Choroid plexus epithelial cell (primary cell): ENCODE measurements at regions not wholly inside any gene's neighbourhood (a gene's known extent, or its start where the extent isn't known, plus 50 kb on each side); places are given as distances from the start of the nearest gene placed in this dataset.

ENCODE experiments used
- DNase-seq: peaks from one replicate; pipeline ENCODE4 v3.0.0-alpha.2; 2010; ENCODE audit warnings: low read depth
- H3K4me3 ChIP-seq: 2 replicates; pipeline ENCODE4 v1.5.1; 2011; ENCODE audit warnings: low read depth, mild to moderate bottlenecking, control low read depth, low read length, moderate library complexity
- TF ChIP-seq, protein P1 (sequence below): conservative IDR thresholded peaks from 2 replicates; pipeline ENCODE4 v1.5.1; 2011; ENCODE audit warnings: low read depth, mild to moderate bottlenecking, control low read depth, inconsistent platforms, low read length, moderate library complexity

DNA sequence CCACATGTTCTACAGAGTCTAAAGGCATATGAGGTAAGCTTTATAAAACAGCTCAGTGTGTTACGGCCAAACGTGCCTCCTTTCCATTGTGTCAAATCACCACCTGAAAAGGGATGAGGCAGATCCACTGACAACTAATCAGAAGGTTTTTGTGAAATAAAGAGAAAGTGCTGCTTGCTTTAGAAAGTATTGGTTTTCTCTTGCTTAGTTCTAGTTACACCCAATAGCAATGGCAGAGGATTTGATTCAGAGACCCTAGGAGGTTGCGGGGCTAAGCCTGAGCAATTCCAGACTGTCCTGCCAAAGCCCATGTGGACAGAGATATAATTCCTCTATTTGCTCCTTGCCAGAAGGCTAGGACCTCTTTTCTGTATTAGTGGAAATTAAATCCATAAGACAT is 125.5 kb downstream of the SPRY1 start:
- TF ChIP-seq, protein P1, sequence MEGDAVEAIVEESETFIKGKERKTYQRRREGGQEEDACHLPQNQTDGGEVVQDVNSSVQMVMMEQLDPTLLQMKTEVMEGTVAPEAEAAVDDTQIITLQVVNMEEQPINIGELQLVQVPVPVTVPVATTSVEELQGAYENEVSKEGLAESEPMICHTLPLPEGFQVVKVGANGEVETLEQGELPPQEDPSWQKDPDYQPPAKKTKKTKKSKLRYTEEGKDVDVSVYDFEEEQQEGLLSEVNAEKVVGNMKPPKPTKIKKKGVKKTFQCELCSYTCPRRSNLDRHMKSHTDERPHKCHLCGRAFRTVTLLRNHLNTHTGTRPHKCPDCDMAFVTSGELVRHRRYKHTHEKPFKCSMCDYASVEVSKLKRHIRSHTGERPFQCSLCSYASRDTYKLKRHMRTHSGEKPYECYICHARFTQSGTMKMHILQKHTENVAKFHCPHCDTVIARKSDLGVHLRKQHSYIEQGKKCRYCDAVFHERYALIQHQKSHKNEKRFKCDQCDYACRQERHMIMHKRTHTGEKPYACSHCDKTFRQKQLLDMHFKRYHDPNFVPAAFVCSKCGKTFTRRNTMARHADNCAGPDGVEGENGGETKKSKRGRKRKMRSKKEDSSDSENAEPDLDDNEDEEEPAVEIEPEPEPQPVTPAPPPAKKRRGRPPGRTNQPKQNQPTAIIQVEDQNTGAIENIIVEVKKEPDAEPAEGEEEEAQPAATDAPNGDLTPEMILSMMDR: no peak
- no peak for DNase-seq
- no peak overlapping the region for H3K4me3 ChIP-seq

GRCh38 chr4:123522646-123523045 is 126.1 kb downstream of the SPRY1 start:
- no peak overlapping the region for H3K4me3 ChIP-seq
- no peak for DNase-seq
- TF ChIP-seq, protein P1: no peak

DNA sequence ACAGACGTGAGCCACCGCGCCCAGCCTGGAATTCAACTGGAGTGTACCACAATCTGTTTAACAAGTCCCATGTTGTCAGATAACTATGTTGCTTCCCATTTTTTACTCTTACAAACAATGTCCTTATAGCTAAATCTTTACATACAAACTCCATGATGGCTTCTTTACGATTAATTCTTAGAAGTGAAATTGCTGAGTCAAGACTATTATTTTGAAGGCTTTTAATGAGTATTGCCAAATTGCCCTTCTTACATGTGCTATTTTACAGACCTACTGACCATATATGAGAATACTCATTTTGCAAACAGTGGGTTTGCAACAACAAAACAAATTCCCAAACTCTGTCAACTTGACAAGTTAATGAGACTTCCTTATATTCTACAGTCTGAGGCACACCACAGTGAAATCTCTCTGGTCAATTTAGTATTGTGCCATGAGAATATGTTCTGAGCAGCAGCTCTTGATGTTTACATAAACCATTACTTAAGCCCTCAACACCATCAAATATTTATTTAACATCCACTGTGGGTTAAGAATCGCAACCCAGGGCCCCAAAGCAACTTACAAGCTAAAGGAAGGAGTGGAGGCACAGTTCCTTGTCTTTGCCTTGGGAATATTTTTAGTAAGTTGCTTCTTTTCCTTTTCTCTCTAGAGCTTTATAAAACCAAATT is 128.5 kb downstream of the SPRY1 start:
- TF ChIP-seq, protein P1: no peak
- peak; percentile 47 for DNase-seq
- H3K4me3 ChIP-seq: no peak overlapping the region

GRCh38 chr4:123526511-123526910 is 129.9 kb downstream of the SPRY1 start:
- TF ChIP-seq, protein P1: no peak
- DNase-seq: no peak
- H3K4me3 ChIP-seq: no peak overlapping the region

DNA sequence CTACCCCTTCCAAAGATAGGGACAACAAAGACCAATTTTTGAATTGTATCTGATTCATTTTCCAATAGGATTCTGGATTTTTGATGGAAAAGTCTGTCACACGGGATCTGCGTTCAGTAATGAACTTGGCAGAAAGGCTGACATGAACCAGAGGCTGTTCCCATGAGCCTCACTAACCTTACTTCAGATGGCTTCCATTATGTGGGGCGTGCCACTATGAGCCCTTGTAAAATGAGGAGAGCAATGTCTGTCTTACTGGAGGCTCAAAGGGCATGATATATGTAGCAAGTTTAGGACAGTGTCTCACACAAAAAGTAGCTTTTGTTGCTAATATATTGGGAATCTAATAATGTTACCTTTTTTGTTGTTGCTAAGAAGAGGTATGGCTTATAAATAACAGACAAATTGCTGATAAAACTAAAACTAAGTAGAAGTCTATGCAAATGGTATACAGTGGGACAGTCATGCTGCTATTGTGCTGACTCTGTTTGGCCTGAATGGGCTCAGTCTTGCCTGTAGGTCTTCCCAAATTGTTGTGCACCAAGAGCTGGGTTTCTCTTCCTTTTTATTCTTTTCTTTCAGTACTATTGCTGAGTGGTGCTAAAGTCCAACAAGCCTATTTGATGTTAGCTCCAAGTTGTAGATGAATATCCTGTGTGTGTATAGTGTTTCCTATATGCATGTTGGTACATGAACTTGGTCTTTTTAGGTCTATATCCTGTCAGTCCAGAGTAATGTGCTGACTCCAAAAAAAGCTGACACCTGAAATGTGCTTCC is 132.1 kb downstream of the SPRY1 start:
- no peak overlapping the region for H3K4me3 ChIP-seq
- DNase-seq: no peak
- TF ChIP-seq, protein P1: no peak

- DNase-seq: no peak
- no peak overlapping the region for H3K4me3 ChIP-seq
- TF ChIP-seq, protein P1: no peak
Measured at GRCh38 chr4:123529278-123529568, 132.6 kb downstream of the SPRY1 start.

- no peak for DNase-seq
- TF ChIP-seq, protein P1: no peak
- H3K4me3 ChIP-seq: no peak overlapping the region
Measured at GRCh38 chr4:123530357-123530756, 133.8 kb downstream of the SPRY1 start.
